Testis (tissue), 2 donors: ENCODE measurements at regions not wholly inside any gene's neighbourhood (a gene's known extent, or its start where the extent isn't known, plus 50 kb on each side); places are given as distances from the start of the nearest gene placed in this dataset.
"Not testable (repeated sequence)": the region's sequence is repeated elsewhere in the genome, so short reads cannot be mapped to it uniquely, and the experiment has no call there.

ENCODE experiments used
- DNase-seq: peaks from one replicate; pipeline ENCODE4 v3.0.0-alpha.2; 2019
- H3K27ac ChIP-seq, 2 donors: fragments of 200-600 bp; sonication (generic); one replicate each; pipeline ENCODE4 v1.5.1; 2019
- H3K27me3 ChIP-seq: fragments of 200-600 bp; sonication (generic); one replicate; pipeline ENCODE4 v1.5.1; 2019
- H3K36me3 ChIP-seq: fragments of 200-600 bp; sonication (generic); one replicate; pipeline ENCODE4 v1.5.1; 2017; ENCODE audit warnings: low read depth; ENCODE audit errors: missing control alignments
- H3K4me1 ChIP-seq: fragments of 200-600 bp; sonication (generic); one replicate; pipeline ENCODE4 v1.5.1; 2019
- H3K4me3 ChIP-seq, 2 donors: fragments of 200-600 bp; sonication (generic); one replicate each; pipeline ENCODE4 v1.5.1; 2017 to 2019
- H3K9me3 ChIP-seq: fragments of 200-600 bp; sonication (generic); one replicate; pipeline ENCODE4 v1.5.1; 2017
- CTCF ChIP-seq, 3 experiments: fragments of 450-650 bp in 2 of 3; fragments of 200-600 bp in 1 of 3; sonication (generic) in 1 of 3; IDR thresholded peaks; one replicate each; pipeline ENCODE4 v1.5.1; 2016 to 2019; ENCODE audit warnings: antibody characterized with exemption in 3 of 3, mild to moderate bottlenecking in 2 of 3, moderate library complexity in 1 of 3
- POLR2A ChIP-seq: fragments of 450-650 bp; IDR thresholded peaks from one replicate; pipeline ENCODE4 v1.6.1; 2017; ENCODE audit warnings: antibody characterized with exemption, mild to moderate bottlenecking, moderate library complexity
- WGBS, 2 donors: methylation state at CpG; one replicate each; pipeline ENCODE4 v1.1.5; 2018; 5-methylcytosine and 5-hydroxymethylcytosine counted together
- intact Hi-C: fragments of 100-400 bp; cut with DNase I; formaldehyde crosslinking; loops from one replicate; pipeline ENCODE4 v1.15.1; 2023; ENCODE audit warnings: low total_unique reads

DNA sequence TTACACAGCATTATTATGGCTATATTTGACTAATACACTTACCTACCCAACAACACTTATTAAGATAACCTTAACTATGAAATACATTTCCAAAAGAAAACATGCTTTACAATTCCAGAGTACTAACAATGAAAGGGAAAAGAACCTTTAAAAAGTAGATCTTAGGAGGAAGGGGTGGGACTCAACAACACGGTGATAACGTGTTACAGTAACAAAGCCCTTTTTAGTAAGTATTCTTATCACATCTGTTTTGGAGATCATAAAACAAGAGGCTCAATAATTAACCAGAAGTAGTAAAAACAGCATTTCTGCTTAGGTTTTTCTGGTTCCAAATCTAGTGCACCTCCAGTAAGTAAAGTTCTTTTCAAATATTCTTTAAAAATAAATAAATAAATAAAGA is 202.1 kb upstream of the SLC7A11 start:
- WGBS, 2 donors: 73 to 80% methylated on average over 2 of the region's 2 CpGs
- TF ChIP-seq POLR2A (no peak), CTCF (IDR thresholded peaks at IDR 0.05) (no peak)
- intact Hi-C loops: no loop called here

GRCh38 chr4:138439143-138439581 is 197.0 kb upstream of the SLC7A11 start:
- Histone ChIP-seq H3K27me3 (no peaks in the 10 kb centered on the region), H3K27ac (no peak overlapping the region), H3K4me1 (no peaks in the 10 kb centered on the region), H3K36me3 (no peaks in the 10 kb centered on the region), H3K4me3 (no peak overlapping the region), H3K9me3 (no peaks in the 10 kb centered on the region)
- intact Hi-C loops: no loop called here
- DNase-seq: no peak
- WGBS, 2 donors: 78 to 87% methylated on average over 5 of the region's 5 CpGs
- TF ChIP-seq POLR2A: no peak
- TF ChIP-seq CTCF (IDR thresholded peaks at IDR 0.05): no peak

More for the DNA sequence above, 202.1 kb upstream of the SLC7A11 start:
- H3K36me3 ChIP-seq: no peaks in the 10 kb centered on the region
- H3K9me3 ChIP-seq: no peaks in the 10 kb centered on the region
- H3K4me3 ChIP-seq: no peak overlapping the region
- no peak overlapping the region for H3K27ac ChIP-seq
- no peaks in the 10 kb centered on the region for H3K4me1 ChIP-seq
- H3K27me3 ChIP-seq: no peaks in the 10 kb centered on the region
- DNase-seq: no peak

DNA sequence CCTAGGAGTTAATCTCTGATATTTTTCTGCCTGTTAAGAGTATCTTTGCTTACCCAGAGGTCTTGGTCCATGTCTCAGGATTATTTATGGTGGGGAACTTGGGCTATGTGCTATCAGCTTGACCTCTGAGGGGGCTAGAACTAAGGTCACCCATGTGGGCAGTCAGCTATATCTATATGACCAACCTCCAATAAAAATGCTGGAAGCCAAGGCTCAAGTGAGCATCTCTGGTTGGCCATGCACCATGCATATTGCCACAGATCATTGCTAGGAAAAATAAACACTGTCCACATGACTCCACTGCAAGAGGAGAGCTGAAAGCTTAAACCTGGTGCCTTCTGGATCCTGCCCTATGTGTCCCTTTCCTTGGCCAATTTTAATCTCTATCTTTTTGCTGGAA is 196.5 kb upstream of the SLC7A11 start:
- no peaks in the 10 kb centered on the region for H3K27me3 ChIP-seq
- no peak overlapping the region for H3K27ac ChIP-seq
- H3K36me3 ChIP-seq: no peaks in the 10 kb centered on the region
- no peaks in the 10 kb centered on the region for H3K4me1 ChIP-seq
- H3K4me3 ChIP-seq: no peak overlapping the region
- TF ChIP-seq CTCF (IDR thresholded peaks at IDR 0.05): no peak
- no peak for TF ChIP-seq POLR2A
- no peak for DNase-seq
- no peaks in the 10 kb centered on the region for H3K9me3 ChIP-seq
- intact Hi-C loops: no loop called here

- H3K36me3 ChIP-seq: no peaks in the 10 kb centered on the region
- TF ChIP-seq POLR2A (no peak), CTCF (IDR thresholded peaks at IDR 0.05) (no peak)
- intact Hi-C loops: no loop called here
- H3K9me3 ChIP-seq: no peaks in the 10 kb centered on the region
- 93 to 96% methylated on average over 1 of the region's 1 CpG for WGBS, 2 donors
- no peaks in the 10 kb centered on the region for H3K4me1 ChIP-seq
- no peak for DNase-seq
- no peak overlapping the region for H3K27ac ChIP-seq
- H3K27me3 ChIP-seq: no peaks in the 10 kb centered on the region
- no peak overlapping the region for H3K4me3 ChIP-seq
Observed at GRCh38 chr4:138437263-138437851, 195.2 kb upstream of the SLC7A11 start.

GRCh38 chr4:138435733-138436132 is 193.6 kb upstream of the SLC7A11 start:
- H3K36me3 ChIP-seq, DNase-seq, H3K27ac ChIP-seq, H3K27me3 ChIP-seq, H3K4me1 ChIP-seq, H3K9me3 ChIP-seq, intact Hi-C loops, H3K4me3 ChIP-seq: not testable (repeated sequence)
- 93 to 95% methylated on average over 2 of the region's 2 CpGs for whole genome bisulfite sequencing, 2 donors

DNA sequence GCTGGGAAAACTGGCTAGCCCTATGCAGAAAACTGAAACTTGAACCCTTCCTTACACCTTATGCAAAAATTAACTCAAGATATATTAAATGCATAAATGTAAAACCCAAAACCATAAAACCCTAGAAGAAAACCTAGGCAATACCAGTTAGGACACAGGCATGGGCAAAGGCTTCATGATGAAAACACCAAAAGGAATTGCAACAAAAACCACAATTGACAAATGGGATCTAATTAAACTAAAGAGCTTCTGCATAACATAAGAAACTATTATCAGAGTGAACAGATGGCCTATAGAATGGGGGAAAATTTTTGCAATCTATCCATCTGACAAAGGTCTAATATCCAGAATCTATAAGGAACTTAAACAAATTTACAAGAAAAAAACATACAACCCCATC is 192.9 kb upstream of the SLC7A11 start:
- H3K27me3 ChIP-seq, intact Hi-C loops, H3K27ac ChIP-seq: not testable (repeated sequence)

More for the DNA sequence above, 192.9 kb upstream of the SLC7A11 start:
- H3K36me3 ChIP-seq, H3K4me3 ChIP-seq, DNase-seq, H3K4me1 ChIP-seq, H3K9me3 ChIP-seq: not testable (repeated sequence)
